GM13977 (cell line): ENCODE measurements at regions not wholly inside any gene's neighbourhood (a gene's known extent, or its start where the extent isn't known, plus 50 kb on each side); places are given as distances from the start of the nearest gene placed in this dataset.

Experiments used
- DNase-seq: peaks from one replicate; pipeline ENCODE4 v3.0.0; 2012; ENCODE audit warnings: low spot score
- in situ Hi-C: fragments of 300-500 bp; cut with MboI; formaldehyde crosslinking; loops from one replicate; pipeline ENCODE4 v1.12.0; 2022; ENCODE audit warnings: low sequenced_read_pairs, low pct_unique_long_range_greater_than_20kb, mixed read lengths, inconsistent platforms; ENCODE audit not compliant: unreplicated experiment
- TF ChIP-seq, protein P1 (sequence below): IDR thresholded peaks from 2 replicates; pipeline ENCODE4 v1.5.1; 2012; ENCODE audit warnings: mild to moderate bottlenecking, control low read depth; ENCODE audit not compliant: insufficient read depth; ENCODE audit errors: extremely low read depth, missing control alignments

- in situ Hi-C loops, result no loop called here
- TF ChIP-seq, protein P1, sequence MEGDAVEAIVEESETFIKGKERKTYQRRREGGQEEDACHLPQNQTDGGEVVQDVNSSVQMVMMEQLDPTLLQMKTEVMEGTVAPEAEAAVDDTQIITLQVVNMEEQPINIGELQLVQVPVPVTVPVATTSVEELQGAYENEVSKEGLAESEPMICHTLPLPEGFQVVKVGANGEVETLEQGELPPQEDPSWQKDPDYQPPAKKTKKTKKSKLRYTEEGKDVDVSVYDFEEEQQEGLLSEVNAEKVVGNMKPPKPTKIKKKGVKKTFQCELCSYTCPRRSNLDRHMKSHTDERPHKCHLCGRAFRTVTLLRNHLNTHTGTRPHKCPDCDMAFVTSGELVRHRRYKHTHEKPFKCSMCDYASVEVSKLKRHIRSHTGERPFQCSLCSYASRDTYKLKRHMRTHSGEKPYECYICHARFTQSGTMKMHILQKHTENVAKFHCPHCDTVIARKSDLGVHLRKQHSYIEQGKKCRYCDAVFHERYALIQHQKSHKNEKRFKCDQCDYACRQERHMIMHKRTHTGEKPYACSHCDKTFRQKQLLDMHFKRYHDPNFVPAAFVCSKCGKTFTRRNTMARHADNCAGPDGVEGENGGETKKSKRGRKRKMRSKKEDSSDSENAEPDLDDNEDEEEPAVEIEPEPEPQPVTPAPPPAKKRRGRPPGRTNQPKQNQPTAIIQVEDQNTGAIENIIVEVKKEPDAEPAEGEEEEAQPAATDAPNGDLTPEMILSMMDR, result peak; percentile 9
- DNase-seq, result no peak
These were observed 342.5 kb upstream of the TGFBR2 start for GRCh38 chr3:30263925-30264313.

DNA sequence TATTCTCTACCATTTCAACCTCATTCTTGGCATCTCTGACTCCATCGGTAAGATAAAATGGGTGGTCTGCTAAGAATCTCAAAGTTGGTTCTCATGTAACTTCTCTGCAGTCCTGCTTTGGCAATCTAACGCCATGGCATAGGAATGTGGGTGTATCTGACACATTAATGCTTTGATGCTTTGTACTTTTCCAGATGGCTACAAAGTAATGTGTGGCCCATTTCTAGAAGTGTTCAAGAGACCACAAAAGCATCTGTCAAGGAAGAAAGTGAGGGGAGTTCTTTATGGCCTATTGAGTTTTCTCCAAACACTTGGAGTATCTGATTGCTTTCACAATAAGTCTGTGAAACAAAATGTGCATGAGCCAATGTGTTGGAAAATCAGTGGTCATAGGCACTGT lies 339.9 kb upstream of the TGFBR2 start:
- DNase-seq, result no peak
- TF ChIP-seq, protein P1, result no peak
- in situ Hi-C loops, result no loop called here

- TF ChIP-seq, protein P1, result no peak
- in situ Hi-C loops, result no loop called here
- DNase-seq, result no peak
These were observed 338.1 kb upstream of the TGFBR2 start for GRCh38 chr3:30268288-30268687.

DNA sequence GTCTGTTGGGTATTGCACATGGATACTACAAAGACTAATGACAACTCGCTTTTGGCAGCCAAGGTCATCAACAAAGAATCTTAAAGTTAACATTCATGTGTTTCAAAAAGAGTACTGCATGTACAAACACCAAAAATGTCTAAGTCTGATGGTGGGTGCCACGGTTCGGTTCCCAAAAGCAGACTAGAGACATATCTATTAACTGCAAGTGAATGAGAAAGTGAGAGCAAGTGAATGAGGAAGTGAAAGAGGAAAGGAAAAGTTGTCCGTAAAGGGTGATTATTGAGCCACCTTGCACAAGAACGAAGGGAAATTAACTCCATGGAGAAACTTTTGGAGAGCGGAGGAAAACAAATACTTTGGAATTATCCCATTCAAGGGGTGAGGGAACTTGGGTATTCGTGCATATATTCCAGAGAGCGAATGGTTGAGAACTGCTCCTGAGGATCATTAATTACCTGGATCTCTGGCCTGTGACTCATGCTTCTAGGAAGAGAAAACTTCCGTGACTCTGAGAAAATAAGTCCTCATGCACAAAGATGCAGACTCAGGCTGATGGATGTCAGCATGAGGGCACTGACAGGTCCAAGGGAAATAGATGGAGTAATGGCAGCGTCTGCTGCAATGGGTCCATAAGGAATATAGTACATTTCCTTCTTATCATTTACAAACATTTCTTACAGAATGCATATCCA lies 336.5 kb upstream of the TGFBR2 start:
- TF ChIP-seq, protein P1, result no peak
- in situ Hi-C loops, result no loop called here
- no peak for DNase-seq

- TF ChIP-seq, protein P1, result no peak
- in situ Hi-C loops, result no loop called here
- DNase-seq, result no peak
These were observed 334.6 kb upstream of the TGFBR2 start for GRCh38 chr3:30271781-30272180.

DNA sequence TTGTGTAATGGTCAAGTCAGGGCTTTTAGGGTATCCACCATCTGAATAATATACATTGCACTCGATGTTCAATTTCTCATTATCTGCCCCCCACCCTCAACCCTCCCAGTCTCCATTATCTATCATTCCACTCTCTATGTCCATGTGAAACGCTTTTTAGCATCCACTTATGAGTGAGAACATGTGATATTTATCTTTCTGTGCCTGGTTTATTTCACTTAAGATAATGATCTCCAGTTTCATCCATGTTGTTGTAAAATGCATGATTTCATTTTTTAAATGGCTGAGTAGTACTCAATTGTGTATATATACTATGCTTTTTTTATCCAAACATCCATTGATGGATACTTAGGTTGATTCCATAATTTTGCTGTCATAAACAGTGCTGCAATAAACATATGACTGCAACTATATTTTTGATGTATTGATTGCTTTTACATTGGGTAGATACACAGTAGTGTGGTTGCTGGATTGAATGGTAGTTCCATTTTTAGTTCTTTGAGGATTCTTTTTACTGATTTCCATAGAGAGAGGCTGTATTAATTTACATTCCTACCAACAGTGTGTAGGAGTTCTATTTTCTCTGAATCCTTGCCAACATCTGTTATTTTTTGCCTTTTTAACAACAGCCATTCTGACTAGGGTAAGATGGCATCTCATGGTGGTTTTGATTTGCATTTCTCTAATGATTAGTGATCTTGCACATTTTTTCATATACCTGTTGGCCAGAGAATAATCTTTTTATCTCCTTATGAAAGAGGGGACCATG lies 332.9 kb upstream of the TGFBR2 start:
- DNase-seq, result no peak
- TF ChIP-seq, protein P1, result no peak
- in situ Hi-C loops, result no loop called here
